Prostate gland (tissue), 2 donors: ENCODE measurements at regions not wholly inside any gene's neighbourhood (a gene's known extent, or its start where the extent isn't known, plus 50 kb on each side); places are given as distances from the start of the nearest gene placed in this dataset.

ENCODE experiments used
- DNase-seq: peaks from one replicate; pipeline ENCODE4 v3.0.0-alpha.2; 2019; ENCODE audit warnings: low spot score
- H3K27ac ChIP-seq, 2 donors: fragments of 200-600 bp; sonication (generic); 2 replicates each; pipeline ENCODE4 v1.5.1; 2017 to 2019
- H3K27me3 ChIP-seq: fragments of 200-600 bp; sonication (generic); replicated peaks from 2 replicates; pipeline ENCODE4 v1.5.1; 2019; ENCODE audit not compliant: insufficient read depth
- H3K36me3 ChIP-seq, 2 donors: fragments of 200-600 bp; sonication (generic); 1 replicate in 1 of 2; 2 replicates in 1 of 2; pipeline versions ENCODE4 v1.5.1 to v1.8.1; 2017 to 2019
- H3K4me1 ChIP-seq: fragments of 200-600 bp; sonication (generic); replicated peaks from 2 replicates; pipeline ENCODE4 v1.5.1; 2019
- H3K4me3 ChIP-seq, 2 donors: fragments of 200-600 bp; sonication (generic); 2 replicates each; pipeline ENCODE4 v1.5.1; 2017 to 2019
- H3K9me3 ChIP-seq: fragments of 200-600 bp; sonication (generic); 2 replicates; pipeline ENCODE4 v1.5.1; 2017
- CTCF ChIP-seq, 4 experiments: fragments of 200-600 bp in 2 of 4; fragments of 450-650 bp in 2 of 4; sonication (generic) in 2 of 4; IDR thresholded peaks; 1 replicate in 3 of 4; 2 replicates in 1 of 4; pipeline ENCODE4 v1.5.1; 2016 to 2019; ENCODE audit warnings: antibody characterized with exemption in 4 of 4, mild to moderate bottlenecking in 2 of 4, moderate library complexity in 2 of 4
- POLR2A ChIP-seq: fragments of 450-650 bp; IDR thresholded peaks from one replicate; pipeline ENCODE4 v1.6.1; 2016; ENCODE audit warnings: antibody characterized with exemption, mild to moderate bottlenecking
- POLR2AphosphoS5 ChIP-seq: sonication (generic); formaldehyde crosslinking; IDR thresholded peaks from one replicate; pipeline ENCODE4 v1.6.1; 2017; ENCODE audit warnings: antibody characterized with exemption
- WGBS: methylation state at CpG from one replicate; pipeline ENCODE4 v1.1.5; 2018; 5-methylcytosine and 5-hydroxymethylcytosine counted together
- intact Hi-C: fragments of 100-400 bp; cut with DNase I; formaldehyde crosslinking; loops from one replicate; pipeline ENCODE4 v1.14.2; 2022

DNA sequence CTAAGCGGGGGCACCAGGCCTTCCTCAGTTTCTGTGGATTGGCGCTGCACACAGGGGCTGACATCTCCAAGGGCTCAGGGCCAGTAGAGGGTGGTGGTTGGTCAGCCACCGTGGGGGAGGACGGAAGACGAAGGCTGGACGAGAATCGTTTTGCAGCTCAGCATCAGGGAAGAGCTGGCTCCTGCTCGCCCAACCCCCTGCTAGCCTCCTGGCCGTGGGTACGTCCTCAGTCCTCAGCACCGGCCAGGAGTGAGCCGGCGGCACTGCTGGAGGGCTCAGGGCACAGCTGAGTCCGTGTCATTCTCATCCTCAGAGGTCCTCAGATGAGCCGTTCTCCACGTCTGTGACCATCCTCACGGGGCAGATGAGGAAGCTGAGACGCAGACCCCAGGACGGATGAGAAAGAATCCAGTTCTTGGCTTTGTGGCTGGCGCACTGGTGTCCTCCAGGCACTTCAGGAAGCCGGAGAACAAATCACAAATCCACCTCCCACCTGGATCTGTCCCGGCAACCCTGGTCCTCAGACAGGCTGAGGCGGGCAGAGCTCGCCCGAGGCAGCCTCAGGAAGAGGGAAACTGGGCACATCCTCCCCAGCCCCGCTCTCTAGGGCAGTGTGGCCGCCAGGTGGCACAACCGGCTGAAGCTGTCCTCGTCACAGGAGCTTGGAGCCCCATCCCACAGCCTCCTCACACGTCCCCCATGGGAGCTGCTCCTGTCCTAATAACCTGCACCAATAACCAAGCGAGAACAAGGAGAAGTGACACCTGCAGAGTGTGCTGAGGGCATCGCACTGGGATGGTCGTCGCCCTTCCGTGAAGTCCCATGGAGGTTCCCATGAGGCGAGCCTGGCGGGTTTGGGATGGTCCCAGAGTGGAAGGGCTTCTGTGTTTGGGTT, 393.7 kb downstream of the BRD1 start:
- Histone ChIP-seq H3K9me3 (no peaks in the 10 kb centered on the region), H3K4me3 (no peak overlapping the region), H3K4me1 (no peaks in the 10 kb centered on the region), H3K27ac (no peak overlapping the region), H3K36me3 (no peaks in the 10 kb centered on the region), H3K27me3 (peaks cover 4% of the 10 kb centered on the region)
- no peak for DNase-seq
- intact Hi-C loops: no loop called here
- WGBS: 93% methylated on average over 37 of the region's 37 CpGs
- TF ChIP-seq POLR2AphosphoS5 (no peak), CTCF (IDR thresholded peaks at IDR 0.05) (peak in 1 of 4 experiments; percentile 30)

DNA sequence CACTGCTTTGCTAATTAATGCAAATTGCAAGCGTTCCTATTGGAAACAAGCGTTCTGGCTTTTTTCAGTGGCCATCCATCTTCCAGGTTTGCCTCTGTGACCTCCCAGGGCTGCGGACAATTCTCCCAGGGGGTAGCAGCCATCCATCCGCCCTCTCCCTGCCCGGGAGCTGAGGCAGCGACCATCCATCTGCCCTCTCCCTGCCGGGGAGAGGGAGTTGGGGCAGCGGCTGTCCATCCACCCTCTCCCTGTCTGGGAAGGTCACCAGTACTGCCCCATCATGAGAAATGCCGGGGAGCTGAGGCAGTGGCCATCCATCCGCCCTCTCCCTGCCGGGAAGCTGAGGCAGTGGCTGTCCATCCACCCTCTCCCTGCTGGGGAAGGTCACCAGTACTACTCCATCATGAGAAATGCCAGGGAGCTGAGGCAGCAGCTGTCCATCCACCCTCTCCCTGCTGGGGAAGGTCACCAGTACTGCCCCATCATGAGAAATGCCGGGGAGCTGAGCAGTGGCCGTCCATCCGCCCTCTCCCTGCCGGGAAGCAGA, 394.7 kb downstream of the BRD1 start:
- Histone ChIP-seq H3K27me3 (peaks cover 4% of the 10 kb centered on the region), H3K36me3 (no peaks in the 10 kb centered on the region), H3K27ac (no peak overlapping the region), H3K4me1 (no peaks in the 10 kb centered on the region), H3K4me3 (no peak overlapping the region), H3K9me3 (no peaks in the 10 kb centered on the region)
- intact Hi-C loops: no loop called here
- TF ChIP-seq POLR2A: no peak
- TF ChIP-seq CTCF (IDR thresholded peaks at IDR 0.05): no peak
- TF ChIP-seq POLR2AphosphoS5: no peak
- no peak for DNase-seq
- 81% methylated on average over 15 of the region's 15 CpGs for WGBS

DNA sequence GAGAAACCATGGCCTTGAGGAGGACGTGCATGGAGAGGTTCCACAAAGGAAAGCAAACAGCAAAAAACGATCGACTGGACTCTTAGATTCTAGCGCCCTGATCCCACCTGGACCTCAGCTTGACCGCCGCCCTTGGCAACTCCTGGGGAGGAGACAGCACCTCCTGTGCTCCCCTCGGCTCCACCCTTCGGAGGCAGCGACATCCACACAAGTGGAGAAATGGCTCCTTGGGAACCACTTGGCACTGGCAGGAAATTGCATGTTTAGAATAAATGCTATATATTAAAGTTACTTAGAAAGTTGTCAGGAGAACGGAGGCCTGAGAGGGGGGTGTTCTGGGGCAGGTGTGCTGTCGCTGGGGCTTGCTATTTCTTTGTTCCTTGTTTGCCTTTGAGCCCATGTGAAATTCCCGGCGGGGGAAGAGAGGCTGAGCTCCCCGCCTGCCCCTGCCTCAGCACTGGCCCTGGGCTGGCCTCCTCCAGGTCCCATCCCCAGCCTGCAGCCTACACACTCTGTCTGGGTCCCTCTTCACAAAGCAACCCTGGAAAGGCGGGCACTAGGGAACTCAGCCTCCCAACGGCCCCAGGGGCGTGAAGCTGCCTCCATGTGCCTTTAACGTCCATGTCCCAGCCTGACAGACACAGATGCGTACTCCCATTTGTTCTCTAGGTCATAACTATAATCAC, 395.3 kb downstream of the BRD1 start:
- TF ChIP-seq POLR2A (no peak), POLR2AphosphoS5 (no peak), CTCF (IDR thresholded peaks at IDR 0.05) (no peak)
- Histone ChIP-seq H3K4me3 (no peak overlapping the region), H3K9me3 (no peaks in the 10 kb centered on the region), H3K36me3 (no peaks in the 10 kb centered on the region), H3K4me1 (no peaks in the 10 kb centered on the region), H3K27me3 (peaks cover 4% of the 10 kb centered on the region), H3K27ac (no peak overlapping the region)
- DNase-seq: no peak
- 45% methylated on average over 19 of the region's 19 CpGs for WGBS
- intact Hi-C loops: no loop called here

GRCh38 chr22:49431551-49431950, 396.1 kb downstream of the BRD1 start:
- Histone ChIP-seq H3K4me3 (no peak overlapping the region), H3K36me3 (no peaks in the 10 kb centered on the region), H3K4me1 (no peaks in the 10 kb centered on the region), H3K27ac (no peak overlapping the region), H3K9me3 (no peaks in the 10 kb centered on the region), H3K27me3 (peaks cover 4% of the 10 kb centered on the region)
- intact Hi-C loops: no loop called here
- 74% methylated on average over 2 of the region's 2 CpGs for WGBS
- TF ChIP-seq POLR2AphosphoS5 (no peak), POLR2A (no peak), CTCF (IDR thresholded peaks at IDR 0.05) (no peak)
- DNase-seq: no peak
